ENCODE measurements at regions not wholly inside any gene's neighbourhood (a gene's known extent, or its start where the extent isn't known, plus 50 kb on each side); places are given as distances from the start of the nearest gene placed in this dataset.

- H3K36me3 ChIP-seq (ENCODE audit: control insufficient read depth in 1 of 2, insufficient read depth in 2 of 2, low read length in 1 of 2): no peaks in the 10 kb centered on the region
- H3K9me3 ChIP-seq (ENCODE audit: control insufficient read depth, low read length): no peaks in the 10 kb centered on the region
- ATAC-seq (ENCODE audit: low FRiP score) (no peak), DNase-seq (no peak)
- intact Hi-C loops (cut with DNase I): no loop called here
- 76 to 82% methylated on average over 6 of the region's 6 CpGs for WGBS, 2 donors
- no peaks in the 10 kb centered on the region for H3K27me3 ChIP-seq (ENCODE audit: control insufficient read depth in 1 of 2, insufficient read depth in 2 of 2, low read length in 1 of 2)
- H3K27ac ChIP-seq (ENCODE audit: low read depth in 1 of 2, low read length in 2 of 2): no peak overlapping the region
- H3K4me3 ChIP-seq (ENCODE audit: low read length in 2 of 2): no peak overlapping the region
- no peaks in the 10 kb centered on the region for H3K4me1 ChIP-seq (ENCODE audit: control insufficient read depth in 1 of 2, insufficient read depth in 2 of 2, low read length in 2 of 2)
These were observed 297.5 kb downstream of the FGFR2 start for GRCh38 chr10:121300723-121301122.

GRCh38 chr10:121302541-121303180 lies 295.6 kb downstream of the FGFR2 start:
- no peaks in the 10 kb centered on the region for H3K4me1 ChIP-seq (ENCODE audit: control insufficient read depth in 1 of 2, insufficient read depth in 2 of 2, low read length in 2 of 2)
- H3K36me3 ChIP-seq (ENCODE audit: control insufficient read depth in 1 of 2, insufficient read depth in 2 of 2, low read length in 1 of 2): no peaks in the 10 kb centered on the region
- no peaks in the 10 kb centered on the region for H3K9me3 ChIP-seq (ENCODE audit: control insufficient read depth, low read length)
- H3K27me3 ChIP-seq (ENCODE audit: control insufficient read depth in 1 of 2, insufficient read depth in 2 of 2, low read length in 1 of 2): no peaks in the 10 kb centered on the region
- WGBS, 2 donors: 89 to 91% methylated on average over 7 of the region's 7 CpGs
- H3K4me3 ChIP-seq (ENCODE audit: low read length in 2 of 2): no peak overlapping the region
- ATAC-seq (ENCODE audit: low FRiP score) (no peak), DNase-seq (no peak)
- intact Hi-C loops (cut with DNase I): no loop called here
- no peak overlapping the region for H3K27ac ChIP-seq (ENCODE audit: low read depth in 1 of 2, low read length in 2 of 2)

GRCh38 chr10:121303287-121303890 lies 294.9 kb downstream of the FGFR2 start:
- H3K36me3 ChIP-seq (ENCODE audit: control insufficient read depth in 1 of 2, insufficient read depth in 2 of 2, low read length in 1 of 2): no peaks in the 10 kb centered on the region
- H3K27ac ChIP-seq (ENCODE audit: low read depth in 1 of 2, low read length in 2 of 2): no peak overlapping the region
- 83 to 88% methylated on average over 10 of the region's 10 CpGs for WGBS, 2 donors
- no peaks in the 10 kb centered on the region for H3K4me1 ChIP-seq (ENCODE audit: control insufficient read depth in 1 of 2, insufficient read depth in 2 of 2, low read length in 2 of 2)
- intact Hi-C loops (cut with DNase I): no loop called here
- H3K27me3 ChIP-seq (ENCODE audit: control insufficient read depth in 1 of 2, insufficient read depth in 2 of 2, low read length in 1 of 2): no peaks in the 10 kb centered on the region
- ATAC-seq (ENCODE audit: low FRiP score) (no peak), DNase-seq (no peak)
- H3K9me3 ChIP-seq (ENCODE audit: control insufficient read depth, low read length): no peaks in the 10 kb centered on the region
- no peak overlapping the region for H3K4me3 ChIP-seq (ENCODE audit: low read length in 2 of 2)

GRCh38 chr10:121305066-121305465 lies 293.2 kb downstream of the FGFR2 start:
- Histone ChIP-seq H3K4me1 (ENCODE audit: control insufficient read depth in 1 of 2, insufficient read depth in 2 of 2, low read length in 2 of 2) (no peaks in the 10 kb centered on the region), H3K27me3 (ENCODE audit: control insufficient read depth in 1 of 2, insufficient read depth in 2 of 2, low read length in 1 of 2) (no peaks in the 10 kb centered on the region), H3K27ac (ENCODE audit: low read depth in 1 of 2, low read length in 2 of 2) (no peak overlapping the region), H3K9me3 (ENCODE audit: control insufficient read depth, low read length) (no peaks in the 10 kb centered on the region), H3K36me3 (ENCODE audit: control insufficient read depth in 1 of 2, insufficient read depth in 2 of 2, low read length in 1 of 2) (no peaks in the 10 kb centered on the region), H3K4me3 (ENCODE audit: low read length in 2 of 2) (no peak overlapping the region)
- ATAC-seq (ENCODE audit: low FRiP score) (no peak), DNase-seq (no peak)
- WGBS, 2 donors: 41 to 50% methylated on average over 2 of the region's 2 CpGs
- intact Hi-C loops (cut with DNase I): no loop called here

GRCh38 chr10:121306159-121306673 lies 292.0 kb downstream of the FGFR2 start:
- intact Hi-C loops (cut with DNase I): no loop called here
- Histone ChIP-seq H3K4me1 (ENCODE audit: control insufficient read depth in 1 of 2, insufficient read depth in 2 of 2, low read length in 2 of 2) (no peaks in the 10 kb centered on the region), H3K36me3 (ENCODE audit: control insufficient read depth in 1 of 2, insufficient read depth in 2 of 2, low read length in 1 of 2) (no peaks in the 10 kb centered on the region), H3K4me3 (ENCODE audit: low read length in 2 of 2) (no peak overlapping the region), H3K27me3 (ENCODE audit: control insufficient read depth in 1 of 2, insufficient read depth in 2 of 2, low read length in 1 of 2) (no peaks in the 10 kb centered on the region), H3K27ac (ENCODE audit: low read depth in 1 of 2, low read length in 2 of 2) (no peak overlapping the region), H3K9me3 (ENCODE audit: control insufficient read depth, low read length) (no peaks in the 10 kb centered on the region)
- ATAC-seq (ENCODE audit: low FRiP score) (no peak), DNase-seq (no peak)
- WGBS, 2 donors: 50 to 58% methylated on average over 3 of the region's 3 CpGs

- no peaks in the 10 kb centered on the region for H3K27me3 ChIP-seq (ENCODE audit: control insufficient read depth in 1 of 2, insufficient read depth in 2 of 2, low read length in 1 of 2)
- no peaks in the 10 kb centered on the region for H3K36me3 ChIP-seq (ENCODE audit: control insufficient read depth in 1 of 2, insufficient read depth in 2 of 2, low read length in 1 of 2)
- DNase-seq (no peak), ATAC-seq (ENCODE audit: low FRiP score) (no peak)
- no peaks in the 10 kb centered on the region for H3K9me3 ChIP-seq (ENCODE audit: control insufficient read depth, low read length)
- H3K4me3 ChIP-seq (ENCODE audit: low read length in 2 of 2): no peak overlapping the region
- intact Hi-C loops (cut with DNase I): no loop called here
- H3K27ac ChIP-seq (ENCODE audit: low read depth in 1 of 2, low read length in 2 of 2): no peak overlapping the region
- no peaks in the 10 kb centered on the region for H3K4me1 ChIP-seq (ENCODE audit: control insufficient read depth in 1 of 2, insufficient read depth in 2 of 2, low read length in 2 of 2)
- 83 to 89% methylated on average over 3 of the region's 3 CpGs for WGBS, 2 donors
These were observed 290.7 kb downstream of the FGFR2 start for GRCh38 chr10:121307411-121307980.

GRCh38 chr10:121308020-121308419 lies 290.2 kb downstream of the FGFR2 start:
- ATAC-seq (ENCODE audit: low FRiP score) (no peak), DNase-seq (no peak)
- Histone ChIP-seq H3K27ac (ENCODE audit: low read depth in 1 of 2, low read length in 2 of 2) (no peak overlapping the region), H3K36me3 (ENCODE audit: control insufficient read depth in 1 of 2, insufficient read depth in 2 of 2, low read length in 1 of 2) (no peaks in the 10 kb centered on the region), H3K27me3 (ENCODE audit: control insufficient read depth in 1 of 2, insufficient read depth in 2 of 2, low read length in 1 of 2) (no peaks in the 10 kb centered on the region), H3K4me1 (ENCODE audit: control insufficient read depth in 1 of 2, insufficient read depth in 2 of 2, low read length in 2 of 2) (no peaks in the 10 kb centered on the region), H3K9me3 (ENCODE audit: control insufficient read depth, low read length) (no peaks in the 10 kb centered on the region), H3K4me3 (ENCODE audit: low read length in 2 of 2) (no peak overlapping the region)
- WGBS, 2 donors: 96 to 100% methylated on average over 1 of the region's 1 CpG
- intact Hi-C loops (cut with DNase I): no loop called here

- no peaks in the 10 kb centered on the region for H3K4me1 ChIP-seq (ENCODE audit: control insufficient read depth in 1 of 2, insufficient read depth in 2 of 2, low read length in 2 of 2)
- H3K9me3 ChIP-seq (ENCODE audit: control insufficient read depth, low read length): no peaks in the 10 kb centered on the region
- ATAC-seq (ENCODE audit: low FRiP score) (no peak), DNase-seq (no peak)
- intact Hi-C loops (cut with DNase I): no loop called here
- 87 to 89% methylated on average over 3 of the region's 3 CpGs for WGBS, 2 donors
- H3K36me3 ChIP-seq (ENCODE audit: control insufficient read depth in 1 of 2, insufficient read depth in 2 of 2, low read length in 1 of 2): no peaks in the 10 kb centered on the region
- no peak overlapping the region for H3K4me3 ChIP-seq (ENCODE audit: low read length in 2 of 2)
- no peak overlapping the region for H3K27ac ChIP-seq (ENCODE audit: low read depth in 1 of 2, low read length in 2 of 2)
- H3K27me3 ChIP-seq (ENCODE audit: control insufficient read depth in 1 of 2, insufficient read depth in 2 of 2, low read length in 1 of 2): no peaks in the 10 kb centered on the region
These were observed 289.1 kb downstream of the FGFR2 start for GRCh38 chr10:121309164-121309563.

GRCh38 chr10:121310151-121310711 lies 288.0 kb downstream of the FGFR2 start:
- no peak for ATAC-seq (ENCODE audit: low FRiP score)
- H3K27ac ChIP-seq (ENCODE audit: low read depth in 1 of 2, low read length in 2 of 2): no peak overlapping the region
- no peaks in the 10 kb centered on the region for H3K27me3 ChIP-seq (ENCODE audit: control insufficient read depth in 1 of 2, insufficient read depth in 2 of 2, low read length in 1 of 2)
- WGBS, 2 donors: 69 to 76% methylated on average over 9 of the region's 9 CpGs
- intact Hi-C loops (cut with DNase I): no loop called here
- H3K36me3 ChIP-seq (ENCODE audit: control insufficient read depth in 1 of 2, insufficient read depth in 2 of 2, low read length in 1 of 2): no peaks in the 10 kb centered on the region
- H3K4me1 ChIP-seq (ENCODE audit: control insufficient read depth in 1 of 2, insufficient read depth in 2 of 2, low read length in 2 of 2): no peaks in the 10 kb centered on the region
- no peaks in the 10 kb centered on the region for H3K9me3 ChIP-seq (ENCODE audit: control insufficient read depth, low read length)
- no peak overlapping the region for H3K4me3 ChIP-seq (ENCODE audit: low read length in 2 of 2)
- no peak for DNase-seq

Data from aorta (tissue), 5 donors.